ENCODE measurements at regions not wholly inside any gene's neighbourhood (a gene's known extent, or its start where the extent isn't known, plus 50 kb on each side); places are given as distances from the start of the nearest gene placed in this dataset.

DNA sequence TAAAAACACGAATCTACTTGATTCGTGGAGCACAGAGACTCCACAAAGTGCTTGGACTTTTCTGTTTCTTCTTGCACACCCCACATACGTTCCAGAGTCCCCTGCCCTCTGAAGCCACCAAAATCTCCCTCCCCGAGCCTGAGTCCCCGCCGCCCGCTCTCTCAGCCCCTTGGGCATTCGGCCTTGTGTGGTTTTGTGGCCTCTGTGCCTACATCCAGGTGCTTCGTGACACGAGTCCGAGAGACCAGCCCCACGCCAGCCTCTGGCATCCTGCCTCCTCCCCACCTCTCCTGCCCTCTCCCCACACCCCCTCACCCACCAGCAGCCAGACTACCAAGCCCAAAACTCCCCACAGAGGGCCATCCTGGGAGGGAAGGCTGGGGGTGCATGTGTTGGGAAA lies 87.8 kb upstream of the PPP1R26 start:
- intact Hi-C loops (cut with DNase I; ENCODE audit: low total_unique reads), result no loop called here
- TF ChIP-seq POLR2A (IDR thresholded peaks at IDR 0.05), result no peak
- Histone ChIP-seq H3K4me1 (no peaks in the 10 kb centered on the region), H3K36me3 (ENCODE audit: low read depth, missing control alignments) (no peaks in the 10 kb centered on the region), H3K9me3 (no peaks in the 10 kb centered on the region), H3K27me3 (no peaks in the 10 kb centered on the region), H3K4me3 (no peak overlapping the region), H3K27ac (no peak overlapping the region)
- 87 to 89% methylated on average over 12 of the region's 12 CpGs for WGBS, 2 donors
- DNase-seq, result no peak

DNA sequence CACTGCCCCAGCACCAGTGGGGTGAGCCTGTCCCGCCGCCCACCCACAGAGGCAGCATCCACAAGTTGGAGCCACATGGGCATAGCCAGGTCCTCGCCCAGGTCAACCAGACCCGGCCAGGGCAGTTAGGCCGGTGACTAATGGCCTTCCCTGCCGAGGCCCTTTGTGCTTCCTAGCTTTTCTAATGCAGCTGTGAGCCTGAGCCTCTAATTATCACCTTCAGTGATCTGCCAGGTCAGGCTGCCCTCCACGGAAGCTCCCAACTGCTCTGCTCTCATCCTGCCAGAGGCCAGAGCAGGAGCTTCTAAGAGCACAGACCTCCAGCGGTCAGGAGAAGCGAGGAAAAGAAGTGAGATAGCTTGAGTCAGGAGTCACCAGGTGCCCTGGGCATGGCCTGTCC lies 87.1 kb upstream of the PPP1R26 start:
- Histone ChIP-seq H3K9me3 (no peaks in the 10 kb centered on the region), H3K36me3 (ENCODE audit: low read depth, missing control alignments) (no peaks in the 10 kb centered on the region), H3K4me3 (no peak overlapping the region), H3K27me3 (no peaks in the 10 kb centered on the region), H3K27ac (no peak overlapping the region), H3K4me1 (no peaks in the 10 kb centered on the region)
- DNase-seq, result no peak
- TF ChIP-seq, protein P1, sequence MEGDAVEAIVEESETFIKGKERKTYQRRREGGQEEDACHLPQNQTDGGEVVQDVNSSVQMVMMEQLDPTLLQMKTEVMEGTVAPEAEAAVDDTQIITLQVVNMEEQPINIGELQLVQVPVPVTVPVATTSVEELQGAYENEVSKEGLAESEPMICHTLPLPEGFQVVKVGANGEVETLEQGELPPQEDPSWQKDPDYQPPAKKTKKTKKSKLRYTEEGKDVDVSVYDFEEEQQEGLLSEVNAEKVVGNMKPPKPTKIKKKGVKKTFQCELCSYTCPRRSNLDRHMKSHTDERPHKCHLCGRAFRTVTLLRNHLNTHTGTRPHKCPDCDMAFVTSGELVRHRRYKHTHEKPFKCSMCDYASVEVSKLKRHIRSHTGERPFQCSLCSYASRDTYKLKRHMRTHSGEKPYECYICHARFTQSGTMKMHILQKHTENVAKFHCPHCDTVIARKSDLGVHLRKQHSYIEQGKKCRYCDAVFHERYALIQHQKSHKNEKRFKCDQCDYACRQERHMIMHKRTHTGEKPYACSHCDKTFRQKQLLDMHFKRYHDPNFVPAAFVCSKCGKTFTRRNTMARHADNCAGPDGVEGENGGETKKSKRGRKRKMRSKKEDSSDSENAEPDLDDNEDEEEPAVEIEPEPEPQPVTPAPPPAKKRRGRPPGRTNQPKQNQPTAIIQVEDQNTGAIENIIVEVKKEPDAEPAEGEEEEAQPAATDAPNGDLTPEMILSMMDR (IDR thresholded peaks at IDR 0.05), result no peak
- TF ChIP-seq POLR2A (IDR thresholded peaks at IDR 0.05), result no peak
- WGBS, 2 donors, result 58 to 59% methylated on average over 6 to 9 of the region's 9 CpGs
- intact Hi-C loops (cut with DNase I; ENCODE audit: low total_unique reads), result no loop called here

DNA sequence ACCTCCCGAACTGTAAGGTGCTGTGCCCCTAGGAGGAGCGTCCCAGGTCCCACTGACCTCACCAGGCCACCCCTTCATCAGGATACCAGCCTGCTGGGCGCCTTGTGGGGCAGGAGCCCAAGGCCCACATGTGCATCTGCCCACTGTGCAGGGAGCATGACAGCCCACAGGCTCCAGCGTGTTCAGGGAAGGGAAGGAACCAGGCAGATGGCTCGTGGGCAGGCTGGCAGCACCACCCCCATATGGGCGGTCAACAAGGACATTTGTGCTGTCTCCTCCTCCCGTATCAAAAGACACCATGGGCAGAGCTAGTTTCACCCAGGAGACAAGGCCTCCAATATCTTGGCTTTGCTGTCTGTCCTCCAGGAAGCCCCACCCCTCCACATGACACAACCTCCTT lies 85.5 kb upstream of the PPP1R26 start:
- intact Hi-C loops (cut with DNase I; ENCODE audit: low total_unique reads), result no loop called here
- no peaks in the 10 kb centered on the region for H3K27me3 ChIP-seq
- TF ChIP-seq, protein P1 (IDR thresholded peaks at IDR 0.05), result no peak
- no peak for TF ChIP-seq POLR2A (IDR thresholded peaks at IDR 0.05)

DNA sequence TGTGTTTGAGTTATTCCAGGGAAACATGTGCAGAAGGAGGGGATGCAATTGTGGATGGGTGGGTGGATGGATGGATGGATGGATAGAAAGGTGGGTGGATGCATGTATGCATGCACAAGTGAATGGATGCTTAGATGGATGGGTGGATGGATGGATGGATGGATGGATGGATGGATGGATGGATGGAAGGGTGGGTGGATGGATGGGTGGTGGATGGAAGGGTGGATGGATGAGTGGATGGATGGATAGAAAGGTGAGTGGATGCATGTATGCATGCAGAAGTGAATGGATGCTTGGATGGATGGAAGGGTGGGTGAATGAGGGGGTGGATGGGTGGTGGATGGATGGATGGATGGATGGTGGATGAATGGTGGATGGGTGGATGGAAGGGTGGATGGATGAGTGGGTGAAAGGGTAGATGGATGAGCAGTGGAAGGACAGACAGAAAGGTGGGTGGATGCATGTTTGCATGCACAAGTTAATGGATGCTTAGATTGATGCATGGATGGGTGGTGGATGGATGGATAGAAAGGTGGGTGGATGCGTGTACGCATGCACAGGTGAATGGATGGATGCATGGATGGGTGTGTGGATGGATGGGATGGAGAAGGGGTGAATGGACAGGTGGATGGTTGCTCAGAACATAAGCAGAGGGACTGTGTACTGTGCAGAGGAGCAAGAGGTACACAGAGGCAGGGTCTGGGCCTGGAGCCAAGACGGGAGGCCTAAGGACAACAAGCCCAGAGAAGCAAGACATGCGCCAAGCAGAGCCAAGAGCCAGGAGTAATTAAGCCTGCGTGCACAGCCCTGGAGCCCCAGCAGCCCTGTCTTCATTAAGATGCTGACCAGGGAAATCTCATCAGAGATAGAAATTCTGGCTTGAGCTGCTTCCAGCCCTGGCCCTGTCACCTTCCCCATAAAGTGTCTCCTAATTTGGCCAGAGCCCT lies 84.6 kb upstream of the PPP1R26 start:
- no peaks in the 10 kb centered on the region for H3K36me3 ChIP-seq (ENCODE audit: low read depth, missing control alignments)
- TF ChIP-seq, protein P1 (IDR thresholded peaks at IDR 0.05), result no peak
- no peak for TF ChIP-seq POLR2A (IDR thresholded peaks at IDR 0.05)
- H3K9me3 ChIP-seq, result no peaks in the 10 kb centered on the region
- no peaks in the 10 kb centered on the region for H3K27me3 ChIP-seq
- no peak for DNase-seq
- 72 to 74% methylated on average over 5 of the region's 5 CpGs for WGBS, 2 donors
- no peaks in the 10 kb centered on the region for H3K4me1 ChIP-seq
- intact Hi-C loops (cut with DNase I; ENCODE audit: low total_unique reads), result no loop called here
- no peak overlapping the region for H3K4me3 ChIP-seq
- no peak overlapping the region for H3K27ac ChIP-seq

More for the DNA sequence above, 85.5 kb upstream of the PPP1R26 start:
- 77 to 84% methylated on average over 6 to 7 of the region's 7 CpGs for WGBS, 2 donors
- Histone ChIP-seq H3K4me1 (no peaks in the 10 kb centered on the region), H3K4me3 (no peak overlapping the region), H3K9me3 (no peaks in the 10 kb centered on the region), H3K27ac (no peak overlapping the region), H3K36me3 (ENCODE audit: low read depth, missing control alignments) (no peaks in the 10 kb centered on the region)
- no peak for DNase-seq

DNA sequence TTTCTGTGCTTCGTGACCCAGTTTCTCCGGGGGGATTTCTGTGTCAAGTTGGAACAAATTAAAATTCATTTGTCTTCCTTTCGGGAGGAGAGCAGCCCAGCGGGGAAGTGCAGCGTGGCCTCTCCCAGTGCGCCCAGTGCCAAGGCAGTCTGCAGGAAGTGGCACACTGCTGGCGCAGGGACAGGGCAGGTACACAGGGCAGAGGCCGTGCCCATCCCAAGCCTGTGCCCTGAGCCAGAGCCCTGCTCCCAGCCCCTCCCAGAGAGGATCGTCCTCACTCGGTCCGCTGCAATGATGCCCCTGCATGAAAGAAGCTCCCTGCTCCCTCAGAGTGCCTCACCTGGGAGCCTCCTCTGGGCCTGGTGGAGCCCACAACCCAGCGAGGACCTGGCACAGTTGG lies 82.4 kb upstream of the PPP1R26 start:
- Histone ChIP-seq H3K9me3 (no peaks in the 10 kb centered on the region), H3K36me3 (ENCODE audit: low read depth, missing control alignments) (no peaks in the 10 kb centered on the region), H3K4me1 (no peaks in the 10 kb centered on the region), H3K4me3 (no peak overlapping the region), H3K27ac (no peak overlapping the region), H3K27me3 (no peaks in the 10 kb centered on the region)
- no peak for TF ChIP-seq POLR2A (IDR thresholded peaks at IDR 0.05)
- TF ChIP-seq, protein P1 (IDR thresholded peaks at IDR 0.05), result no peak
- WGBS, 2 donors, result 87 to 97% methylated on average over 4 to 12 of the region's 12 CpGs
- intact Hi-C loops (cut with DNase I; ENCODE audit: low total_unique reads), result no loop called here
- DNase-seq, result no peak
